SK-MEL-5 (cell line): ENCODE measurements at regions not wholly inside any gene's neighbourhood (a gene's known extent, or its start where the extent isn't known, plus 50 kb on each side); places are given as distances from the start of the nearest gene placed in this dataset.

Source experiments
- DNase-seq: peaks from one replicate; pipeline ENCODE4 v3.0.0-alpha.2; 2016; ENCODE audit warnings: low read depth, low spot score
- in situ Hi-C: cut with HindIII; loops from 2 replicates; pipeline ENCODE4 v1.10.0; 2016; ENCODE audit warnings: low sequenced_read_pairs, high pct_unique_total_duplicates, low pct_unique_long_range_greater_than_20kb

- no peak for DNase-seq
- in situ Hi-C loops: loop anchor here (25.0 kb wide), 1 partner anchor 143 kb away; no protein-coding TSS in a partner anchor
Measured at GRCh38 chr5:68455216-68455615, 239.7 kb downstream of the PIK3R1 start.

- DNase-seq: no peak
- in situ Hi-C loops: loop anchor here (25.0 kb wide), 1 partner anchor 144 kb away; no protein-coding TSS in a partner anchor
Measured at GRCh38 chr5:68456756-68457217, 241.2 kb downstream of the PIK3R1 start.

- in situ Hi-C loops: loop anchor here (25.0 kb wide), 1 partner anchor 145 kb away; no protein-coding TSS in a partner anchor
- DNase-seq: no peak
Measured at GRCh38 chr5:68457285-68457684, 241.7 kb downstream of the PIK3R1 start.

- DNase-seq: no peak
- in situ Hi-C loops: loop anchor here (25.0 kb wide), 1 partner anchor 146 kb away; no protein-coding TSS in a partner anchor
Measured at GRCh38 chr5:68458416-68459021, 243.0 kb downstream of the PIK3R1 start.

GRCh38 chr5:68459093-68459809, 243.7 kb downstream of the PIK3R1 start:
- no peak for DNase-seq
- in situ Hi-C loops: loop anchor here (25.0 kb wide), 1 partner anchor 147 kb away; no protein-coding TSS in a partner anchor

- in situ Hi-C loops: loop anchor here (25.0 kb wide), 1 partner anchor 147 kb away; no protein-coding TSS in a partner anchor
- DNase-seq: no peak
Measured at GRCh38 chr5:68459810-68460139, 244.2 kb downstream of the PIK3R1 start.

- in situ Hi-C loops: loop anchor here (25.0 kb wide), 1 partner anchor 148 kb away; no protein-coding TSS in a partner anchor
- DNase-seq: peak; percentile 69
Measured at GRCh38 chr5:68460147-68460798, 244.7 kb downstream of the PIK3R1 start.

- in situ Hi-C loops: loop anchor here (25.0 kb wide), 1 partner anchor 151 kb away; no protein-coding TSS in a partner anchor
Measured at GRCh38 chr5:68463606-68464005, 248.1 kb downstream of the PIK3R1 start.

GRCh38 chr5:68464424-68464823, 248.9 kb downstream of the PIK3R1 start:
- DNase-seq: no peak
- in situ Hi-C loops: loop anchor here (25.0 kb wide), 1 partner anchor 152 kb away; no protein-coding TSS in a partner anchor

More at GRCh38 chr5:68463606-68464005, 248.1 kb downstream of the PIK3R1 start:
- DNase-seq: no peak

GRCh38 chr5:68465133-68465532, 249.6 kb downstream of the PIK3R1 start:
- in situ Hi-C loops: loop anchor here (25.0 kb wide), 1 partner anchor 153 kb away; no protein-coding TSS in a partner anchor
- no peak for DNase-seq

GRCh38 chr5:68465934-68466551, 250.5 kb downstream of the PIK3R1 start:
- in situ Hi-C loops: loop anchor here (25.0 kb wide), 1 partner anchor 154 kb away; no protein-coding TSS in a partner anchor
- no peak for DNase-seq

GRCh38 chr5:68467208-68467607, 251.7 kb downstream of the PIK3R1 start:
- in situ Hi-C loops: loop anchor here (25.0 kb wide), 1 partner anchor 155 kb away; no protein-coding TSS in a partner anchor
- no peak for DNase-seq

GRCh38 chr5:68467794-68468193, 252.2 kb downstream of the PIK3R1 start:
- no peak for DNase-seq
- in situ Hi-C loops: loop anchor here (25.0 kb wide), 1 partner anchor 155 kb away; no protein-coding TSS in a partner anchor

- in situ Hi-C loops: loop anchor here (25.0 kb wide), 1 partner anchor 156 kb away; no protein-coding TSS in a partner anchor
- no peak for DNase-seq
Measured at GRCh38 chr5:68468322-68468721, 252.8 kb downstream of the PIK3R1 start.

GRCh38 chr5:68475476-68475983, 260.0 kb downstream of the PIK3R1 start:
- DNase-seq: no peak
- in situ Hi-C loops: no loop called here

GRCh38 chr5:68476854-68477253, 261.3 kb downstream of the PIK3R1 start:
- peak; percentile 60 for DNase-seq
- in situ Hi-C loops: no loop called here
